Upper lobe of left lung (tissue), 4 donors: ENCODE measurements at regions not wholly inside any gene's neighbourhood (a gene's known extent, or its start where the extent isn't known, plus 50 kb on each side); places are given as distances from the start of the nearest gene placed in this dataset.

Source experiments
- CTCF ChIP-seq, 6 experiments: fragments of 450-650 bp in 4 of 6; fragments of 200-600 bp in 2 of 6; sonication (generic) in 2 of 6; IDR thresholded peaks; one replicate each; pipeline ENCODE4 v1.5.1; 2016 to 2019; ENCODE audit warnings: antibody characterized with exemption in 6 of 6
- EP300 ChIP-seq, 4 donors: sonication (generic); formaldehyde crosslinking; IDR thresholded peaks; one replicate each; pipeline ENCODE4 v1.5.1; 2017; ENCODE audit warnings: antibody characterized with exemption in 4 of 4, control low read depth in 2 of 4
- POLR2A ChIP-seq, 4 donors: fragments of 450-650 bp; IDR thresholded peaks; one replicate each; pipeline ENCODE4 v1.5.1; 2016 to 2017; ENCODE audit warnings: antibody characterized with exemption in 4 of 4, mild to moderate bottlenecking in 2 of 4
- POLR2AphosphoS5 ChIP-seq, 2 donors: sonication (generic); formaldehyde crosslinking; IDR thresholded peaks; one replicate each; pipeline ENCODE4 v1.5.1; 2017; ENCODE audit warnings: antibody characterized with exemption in 2 of 2

- TF ChIP-seq CTCF (IDR thresholded peaks at IDR 0.05) (no peak), POLR2A (IDR thresholded peaks at IDR 0.05) (no peak), POLR2AphosphoS5 (IDR thresholded peaks at IDR 0.05) (no peak), EP300 (IDR thresholded peaks at IDR 0.05) (no peak)
These were observed 869.8 kb upstream of the AGA start for GRCh38 chr4:178311997-178312396.
